Ishikawa (cell line): ENCODE measurements at regions not wholly inside any gene's neighbourhood (a gene's known extent, or its start where the extent isn't known, plus 50 kb on each side); places are given as distances from the start of the nearest gene placed in this dataset.

ENCODE experiments used
- CEBPB ChIP-seq: IDR thresholded peaks from 2 replicates; pipeline ENCODE4 v1.6.1; 2012
- CREB1 ChIP-seq: IDR thresholded peaks from 2 replicates; pipeline ENCODE4 v1.6.1; 2012; ENCODE audit warnings: low read depth
- EGR1 ChIP-seq: IDR thresholded peaks from 2 replicates; pipeline ENCODE4 v1.6.1; 2012
- EP300 ChIP-seq: IDR thresholded peaks from 2 replicates; pipeline ENCODE4 v1.6.1; 2012; ENCODE audit warnings: borderline replicate concordance
- FOXM1 ChIP-seq: IDR thresholded peaks from 2 replicates; pipeline ENCODE4 v1.6.1; 2012; ENCODE audit warnings: low read depth, borderline replicate concordance
- NFIC ChIP-seq: IDR thresholded peaks from 2 replicates; pipeline ENCODE4 v1.6.1; 2012
- RAD21 ChIP-seq: IDR thresholded peaks from 2 replicates; pipeline ENCODE4 v1.6.1; 2012; ENCODE audit warnings: low read depth
- TAF1 ChIP-seq: IDR thresholded peaks from 2 replicates; pipeline ENCODE4 v1.6.1; 2012; ENCODE audit warnings: low read depth, mild to moderate bottlenecking
- TCF12 ChIP-seq: IDR thresholded peaks from 2 replicates; pipeline ENCODE4 v1.6.1; 2012; ENCODE audit warnings: low read depth
- TEAD4 ChIP-seq: IDR thresholded peaks from 2 replicates; pipeline ENCODE4 v1.6.1; 2012
- YY1 ChIP-seq: IDR thresholded peaks from 2 replicates; pipeline ENCODE4 v1.6.1; 2012; ENCODE audit warnings: low read depth
- ZBTB7A ChIP-seq: IDR thresholded peaks from 2 replicates; pipeline ENCODE4 v1.6.1; 2012; ENCODE audit warnings: low read depth
- TF ChIP-seq, protein P1 (sequence below): IDR thresholded peaks from 2 replicates; pipeline ENCODE4 v1.6.1; 2012; ENCODE audit warnings: low read depth, mild to moderate bottlenecking
- TF ChIP-seq, protein P2 (sequence below): IDR thresholded peaks from 2 replicates; pipeline ENCODE4 v1.6.1; 2012
- TF ChIP-seq, protein P3 (sequence below): IDR thresholded peaks from 2 replicates; pipeline ENCODE4 v1.6.1; 2012

DNA sequence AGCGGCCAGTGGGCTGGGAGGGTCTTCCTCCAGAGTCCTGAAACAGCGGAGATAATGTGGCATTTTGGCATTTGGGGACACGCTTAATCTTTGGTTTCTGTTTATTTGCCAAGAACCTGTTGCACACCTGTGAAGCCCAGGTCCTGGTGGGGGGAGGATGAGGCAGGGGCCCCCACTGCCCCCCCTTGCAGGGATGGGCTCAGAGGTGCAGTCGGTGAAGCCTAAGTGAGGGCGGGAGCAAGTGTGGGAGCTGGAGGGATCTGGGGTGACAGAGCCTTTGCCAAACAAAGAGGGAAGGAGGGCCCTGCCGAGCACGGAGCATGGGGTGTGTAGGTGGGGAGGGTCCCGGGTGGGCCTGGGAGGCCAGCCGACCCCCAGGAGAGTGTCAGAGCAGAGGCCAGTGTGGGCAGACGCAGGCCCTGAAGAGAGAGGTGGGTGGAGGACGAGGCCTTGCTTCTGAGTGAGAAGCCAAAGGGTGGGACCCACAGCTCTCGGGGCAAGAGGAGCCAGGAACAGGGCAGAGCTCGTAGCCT lies 62.1 kb upstream of the ADGRA1 start:
- no peak for TF ChIP-seq EGR1
- TF ChIP-seq CREB1, result no peak
- no peak for TF ChIP-seq NFIC
- no peak for TF ChIP-seq TAF1
- TF ChIP-seq, protein P1, sequence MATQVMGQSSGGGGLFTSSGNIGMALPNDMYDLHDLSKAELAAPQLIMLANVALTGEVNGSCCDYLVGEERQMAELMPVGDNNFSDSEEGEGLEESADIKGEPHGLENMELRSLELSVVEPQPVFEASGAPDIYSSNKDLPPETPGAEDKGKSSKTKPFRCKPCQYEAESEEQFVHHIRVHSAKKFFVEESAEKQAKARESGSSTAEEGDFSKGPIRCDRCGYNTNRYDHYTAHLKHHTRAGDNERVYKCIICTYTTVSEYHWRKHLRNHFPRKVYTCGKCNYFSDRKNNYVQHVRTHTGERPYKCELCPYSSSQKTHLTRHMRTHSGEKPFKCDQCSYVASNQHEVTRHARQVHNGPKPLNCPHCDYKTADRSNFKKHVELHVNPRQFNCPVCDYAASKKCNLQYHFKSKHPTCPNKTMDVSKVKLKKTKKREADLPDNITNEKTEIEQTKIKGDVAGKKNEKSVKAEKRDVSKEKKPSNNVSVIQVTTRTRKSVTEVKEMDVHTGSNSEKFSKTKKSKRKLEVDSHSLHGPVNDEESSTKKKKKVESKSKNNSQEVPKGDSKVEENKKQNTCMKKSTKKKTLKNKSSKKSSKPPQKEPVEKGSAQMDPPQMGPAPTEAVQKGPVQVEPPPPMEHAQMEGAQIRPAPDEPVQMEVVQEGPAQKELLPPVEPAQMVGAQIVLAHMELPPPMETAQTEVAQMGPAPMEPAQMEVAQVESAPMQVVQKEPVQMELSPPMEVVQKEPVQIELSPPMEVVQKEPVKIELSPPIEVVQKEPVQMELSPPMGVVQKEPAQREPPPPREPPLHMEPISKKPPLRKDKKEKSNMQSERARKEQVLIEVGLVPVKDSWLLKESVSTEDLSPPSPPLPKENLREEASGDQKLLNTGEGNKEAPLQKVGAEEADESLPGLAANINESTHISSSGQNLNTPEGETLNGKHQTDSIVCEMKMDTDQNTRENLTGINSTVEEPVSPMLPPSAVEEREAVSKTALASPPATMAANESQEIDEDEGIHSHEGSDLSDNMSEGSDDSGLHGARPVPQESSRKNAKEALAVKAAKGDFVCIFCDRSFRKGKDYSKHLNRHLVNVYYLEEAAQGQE, result no peak
- TF ChIP-seq CEBPB, result no peak
- TF ChIP-seq ZBTB7A, result no peak
- TF ChIP-seq YY1, result no peak
- TF ChIP-seq EP300, result no peak
- TF ChIP-seq TEAD4, result no peak
- TF ChIP-seq, protein P2, sequence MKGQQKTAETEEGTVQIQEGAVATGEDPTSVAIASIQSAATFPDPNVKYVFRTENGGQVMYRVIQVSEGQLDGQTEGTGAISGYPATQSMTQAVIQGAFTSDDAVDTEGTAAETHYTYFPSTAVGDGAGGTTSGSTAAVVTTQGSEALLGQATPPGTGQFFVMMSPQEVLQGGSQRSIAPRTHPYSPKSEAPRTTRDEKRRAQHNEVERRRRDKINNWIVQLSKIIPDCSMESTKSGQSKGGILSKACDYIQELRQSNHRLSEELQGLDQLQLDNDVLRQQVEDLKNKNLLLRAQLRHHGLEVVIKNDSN, result no peak
- no peak for TF ChIP-seq TCF12
- TF ChIP-seq FOXM1, result no peak
- TF ChIP-seq, protein P3, sequence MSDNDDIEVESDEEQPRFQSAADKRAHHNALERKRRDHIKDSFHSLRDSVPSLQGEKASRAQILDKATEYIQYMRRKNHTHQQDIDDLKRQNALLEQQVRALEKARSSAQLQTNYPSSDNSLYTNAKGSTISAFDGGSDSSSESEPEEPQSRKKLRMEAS, result no peak
- no peak for TF ChIP-seq RAD21

DNA sequence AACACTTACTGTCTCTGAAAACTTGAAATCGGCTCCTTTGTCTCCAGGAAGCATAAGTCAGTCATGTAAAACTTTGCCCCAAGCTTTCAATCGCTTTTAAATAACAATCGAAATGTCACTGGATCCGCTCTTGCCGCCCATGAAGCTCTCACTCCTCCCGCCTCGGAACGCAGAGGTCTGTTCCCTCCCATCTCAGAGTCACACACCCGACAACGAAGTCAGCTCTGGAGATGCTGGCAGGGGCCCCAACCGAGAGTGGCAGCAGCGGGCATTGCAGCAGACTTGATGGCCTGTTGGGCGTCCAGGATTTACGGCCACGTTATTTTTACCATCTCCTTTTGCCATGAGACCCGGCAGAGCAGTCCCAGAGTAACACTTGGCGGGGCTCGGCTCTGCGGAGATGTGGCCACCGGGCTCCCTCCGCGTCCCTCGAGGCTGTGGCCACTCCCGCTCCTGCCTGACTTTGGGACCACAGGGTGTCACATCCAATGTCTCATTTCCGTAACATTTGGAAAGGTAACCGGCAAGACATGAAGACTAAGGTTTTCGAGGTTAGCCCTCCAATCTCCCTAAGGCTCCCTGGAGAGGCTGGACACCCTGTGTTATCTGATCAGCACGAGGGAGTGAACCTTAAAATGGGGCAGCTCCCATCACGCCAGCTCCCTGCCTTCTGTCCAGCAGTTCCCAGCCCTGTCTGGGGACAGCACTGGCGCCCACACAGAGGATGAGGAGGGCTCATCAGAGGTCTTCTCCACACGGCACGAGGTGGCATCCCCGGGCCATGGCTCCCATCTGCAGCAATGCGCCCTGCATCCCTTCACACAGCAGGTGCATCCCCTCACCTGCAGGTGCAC lies 62.8 kb upstream of the ADGRA1 start:
- TF ChIP-seq RAD21 (no peak), YY1 (no peak), ZBTB7A (no peak), TCF12 (no peak), EGR1 (no peak), TEAD4 (no peak), FOXM1 (no peak), TAF1 (no peak), EP300 (no peak), CEBPB (no peak), NFIC (no peak), CREB1 (no peak)
- TF ChIP-seq, protein P2, result no peak
- TF ChIP-seq, protein P3, result no peak
- TF ChIP-seq, protein P1, result no peak

DNA sequence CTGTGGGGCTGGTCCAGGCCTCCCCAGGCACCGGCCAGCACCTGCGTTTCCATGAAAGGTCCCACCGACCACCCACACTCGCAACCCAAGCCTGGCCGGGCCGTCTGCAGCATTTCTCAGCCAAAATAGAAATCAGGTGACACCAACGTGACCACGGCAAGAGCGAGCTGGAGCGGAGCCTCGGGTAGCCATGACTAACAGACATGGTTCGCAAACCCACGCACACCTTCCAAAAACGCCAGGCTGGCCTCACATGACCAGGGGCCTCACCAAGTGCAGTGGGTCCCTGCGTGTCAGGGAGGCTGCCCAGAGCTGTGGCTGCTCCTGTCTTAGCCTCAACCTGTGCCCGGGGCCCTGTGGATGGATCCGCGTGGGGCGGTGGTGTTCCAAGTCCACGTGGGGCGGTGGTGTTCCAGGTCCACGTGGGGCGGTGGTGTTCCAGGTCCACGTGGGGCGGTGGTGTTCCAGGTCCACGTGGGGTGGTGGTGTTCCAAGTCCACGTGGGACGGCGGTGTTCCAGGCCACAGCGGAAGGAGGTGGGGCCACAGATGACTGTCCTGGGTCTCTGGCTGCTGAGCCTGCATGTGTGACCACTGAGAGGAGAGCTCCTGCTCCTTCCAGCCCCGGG lies 64.4 kb upstream of the ADGRA1 start:
- no peak for TF ChIP-seq CEBPB
- TF ChIP-seq, protein P2, result no peak

DNA sequence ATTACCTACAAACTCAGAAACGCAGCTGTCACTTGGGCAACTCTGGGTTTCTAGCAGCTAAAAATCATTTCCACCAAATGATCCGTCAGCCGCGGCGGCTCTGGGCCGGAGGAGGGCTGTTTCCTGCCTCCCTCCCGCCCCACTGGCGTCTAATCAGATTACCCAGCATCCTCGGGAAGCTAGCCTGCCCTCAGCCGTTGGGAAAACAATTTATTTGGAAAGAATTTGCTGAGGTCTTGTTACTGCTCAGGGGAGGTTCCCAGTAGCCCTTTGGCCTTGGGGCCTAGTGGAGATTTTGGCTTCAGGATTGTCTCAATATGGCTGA lies 65.0 kb upstream of the ADGRA1 start:
- no peak for TF ChIP-seq ZBTB7A
- TF ChIP-seq TEAD4, result no peak
- TF ChIP-seq, protein P3, result no peak
- TF ChIP-seq EGR1, result no peak
- no peak for TF ChIP-seq TAF1
- no peak for TF ChIP-seq YY1
- no peak for TF ChIP-seq CEBPB
- TF ChIP-seq FOXM1, result no peak
- TF ChIP-seq, protein P1, result no peak
- no peak for TF ChIP-seq TCF12
- no peak for TF ChIP-seq RAD21
- TF ChIP-seq, protein P2, result no peak
- no peak for TF ChIP-seq NFIC
- no peak for TF ChIP-seq CREB1
- TF ChIP-seq EP300, result no peak
